ENCODE measurements at regions not wholly inside any gene's neighbourhood (a gene's known extent, or its start where the extent isn't known, plus 50 kb on each side); places are given as distances from the start of the nearest gene placed in this dataset.

DNA sequence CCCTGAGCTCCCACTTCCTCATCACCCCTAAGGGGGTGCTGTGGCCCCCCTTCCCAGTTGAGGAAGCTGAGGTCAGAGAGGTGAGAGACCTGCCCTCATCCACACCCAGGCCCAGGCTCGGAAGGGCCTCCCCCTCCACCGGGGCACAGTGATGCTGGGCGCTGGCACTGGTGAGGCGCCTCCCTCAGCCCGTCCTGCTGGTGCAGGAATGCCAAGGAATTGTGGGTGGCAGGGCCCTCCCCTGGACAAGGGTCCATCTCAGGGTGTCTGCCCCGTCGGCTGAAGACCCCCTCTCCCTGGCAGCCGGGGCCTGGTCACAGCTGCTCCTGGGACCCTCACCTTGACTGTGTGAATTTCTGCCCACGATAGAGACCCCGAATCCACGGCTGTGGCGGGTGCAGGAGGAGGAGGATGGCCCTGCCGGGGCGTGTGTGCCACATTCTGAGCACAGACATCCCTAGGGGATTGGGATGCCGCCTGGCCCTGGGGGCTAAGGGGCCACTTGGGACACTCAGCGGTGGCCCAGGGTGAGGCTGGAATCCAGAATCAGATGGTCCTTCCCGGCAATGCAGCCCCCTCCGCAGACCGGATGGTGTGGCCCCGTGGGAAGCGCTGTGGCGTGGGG, 70.2 kb upstream of the GATA5 start:
- Histone ChIP-seq H3K27ac (ENCODE audit: low read depth, low read length) (no peak overlapping the region), H4K20me1 (ENCODE audit: control insufficient read depth, insufficient read depth, low read depth, low read length) (no peaks in the 10 kb centered on the region; the same call in 1 of the 2 replicates), H3K9me2 (replicated peaks; ENCODE audit: control insufficient read depth, low read length) (no peaks in the 10 kb centered on the region), H3K27me3 (ENCODE audit: control insufficient read depth, low read length) (peaks cover 4% of the 10 kb centered on the region; the same call in 1 of the 2 replicates), H3K79me2 (ENCODE audit: control insufficient read depth, low read length) (no peaks in the 10 kb centered on the region), H3F3A (ENCODE audit: control insufficient read depth, insufficient read depth) (no peaks in the 10 kb centered on the region), H3K9me3 (ENCODE audit: control insufficient read depth, insufficient read depth, low read length) (no peaks in the 10 kb centered on the region), H3K4me2 (ENCODE audit: low read length) (no peak overlapping the region), H3K36me3 (ENCODE audit: control insufficient read depth, low read length) (no peaks in the 10 kb centered on the region), H3K4me1 (ENCODE audit: control insufficient read depth, low read length) (no peaks in the 10 kb centered on the region), H3K4me3 (ENCODE audit: low read length) (no peak overlapping the region)
- TF ChIP-seq EZH2phosphoT487 (IDR thresholded peaks at IDR 0.05; ENCODE audit: borderline replicate concordance, low read length): no peak
- TF ChIP-seq, protein P1, sequence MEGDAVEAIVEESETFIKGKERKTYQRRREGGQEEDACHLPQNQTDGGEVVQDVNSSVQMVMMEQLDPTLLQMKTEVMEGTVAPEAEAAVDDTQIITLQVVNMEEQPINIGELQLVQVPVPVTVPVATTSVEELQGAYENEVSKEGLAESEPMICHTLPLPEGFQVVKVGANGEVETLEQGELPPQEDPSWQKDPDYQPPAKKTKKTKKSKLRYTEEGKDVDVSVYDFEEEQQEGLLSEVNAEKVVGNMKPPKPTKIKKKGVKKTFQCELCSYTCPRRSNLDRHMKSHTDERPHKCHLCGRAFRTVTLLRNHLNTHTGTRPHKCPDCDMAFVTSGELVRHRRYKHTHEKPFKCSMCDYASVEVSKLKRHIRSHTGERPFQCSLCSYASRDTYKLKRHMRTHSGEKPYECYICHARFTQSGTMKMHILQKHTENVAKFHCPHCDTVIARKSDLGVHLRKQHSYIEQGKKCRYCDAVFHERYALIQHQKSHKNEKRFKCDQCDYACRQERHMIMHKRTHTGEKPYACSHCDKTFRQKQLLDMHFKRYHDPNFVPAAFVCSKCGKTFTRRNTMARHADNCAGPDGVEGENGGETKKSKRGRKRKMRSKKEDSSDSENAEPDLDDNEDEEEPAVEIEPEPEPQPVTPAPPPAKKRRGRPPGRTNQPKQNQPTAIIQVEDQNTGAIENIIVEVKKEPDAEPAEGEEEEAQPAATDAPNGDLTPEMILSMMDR (IDR thresholded peaks at IDR 0.05; ENCODE audit: low read depth, low read length, poor library complexity, severe bottlenecking): no peak

DNA sequence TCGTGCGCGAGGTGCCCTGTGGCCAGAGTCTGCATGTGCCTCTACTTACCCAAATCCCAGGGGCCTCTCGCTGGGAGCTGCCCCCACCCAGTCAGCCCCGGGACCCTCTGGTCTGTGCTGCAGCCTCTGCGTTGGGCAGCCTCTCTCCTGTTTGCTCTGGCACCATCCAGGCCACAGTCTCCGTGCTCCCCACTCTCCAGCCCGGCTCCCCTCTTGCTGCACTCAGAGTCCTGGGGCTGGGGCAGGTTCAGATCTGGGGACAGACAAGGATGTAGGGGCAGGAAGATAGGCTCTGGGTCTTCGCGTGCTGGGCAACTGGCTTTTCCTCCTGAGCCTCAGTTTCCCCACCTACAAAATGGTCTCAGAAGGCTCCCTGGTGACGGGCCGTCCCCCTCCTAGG, 70.8 kb upstream of the GATA5 start:
- H3K27ac ChIP-seq (ENCODE audit: low read depth, low read length): no peak overlapping the region
- H3K4me1 ChIP-seq (ENCODE audit: control insufficient read depth, low read length): no peaks in the 10 kb centered on the region
- H3K9me3 ChIP-seq (ENCODE audit: control insufficient read depth, insufficient read depth, low read length): no peaks in the 10 kb centered on the region
- H4K20me1 ChIP-seq (ENCODE audit: control insufficient read depth, insufficient read depth, low read depth, low read length): no peaks in the 10 kb centered on the region; the same call in 1 of the 2 replicates
- H3K27me3 ChIP-seq (ENCODE audit: control insufficient read depth, low read length): peaks cover 8% of the 10 kb centered on the region
- no peak overlapping the region for H3K4me3 ChIP-seq (ENCODE audit: low read length)
- H3K79me2 ChIP-seq (ENCODE audit: control insufficient read depth, low read length): no peaks in the 10 kb centered on the region
- no peak overlapping the region for H3K4me2 ChIP-seq (ENCODE audit: low read length)
- no peaks in the 10 kb centered on the region for H3F3A ChIP-seq (ENCODE audit: control insufficient read depth, insufficient read depth)
- TF ChIP-seq, protein P1 (IDR thresholded peaks at IDR 0.05; ENCODE audit: low read depth, low read length, poor library complexity, severe bottlenecking): no peak
- no peak for TF ChIP-seq EZH2phosphoT487 (IDR thresholded peaks at IDR 0.05; ENCODE audit: borderline replicate concordance, low read length)
- H3K36me3 ChIP-seq (ENCODE audit: control insufficient read depth, low read length): no peaks in the 10 kb centered on the region
- no peaks in the 10 kb centered on the region for H3K9me2 ChIP-seq (replicated peaks; ENCODE audit: control insufficient read depth, low read length)

DNA sequence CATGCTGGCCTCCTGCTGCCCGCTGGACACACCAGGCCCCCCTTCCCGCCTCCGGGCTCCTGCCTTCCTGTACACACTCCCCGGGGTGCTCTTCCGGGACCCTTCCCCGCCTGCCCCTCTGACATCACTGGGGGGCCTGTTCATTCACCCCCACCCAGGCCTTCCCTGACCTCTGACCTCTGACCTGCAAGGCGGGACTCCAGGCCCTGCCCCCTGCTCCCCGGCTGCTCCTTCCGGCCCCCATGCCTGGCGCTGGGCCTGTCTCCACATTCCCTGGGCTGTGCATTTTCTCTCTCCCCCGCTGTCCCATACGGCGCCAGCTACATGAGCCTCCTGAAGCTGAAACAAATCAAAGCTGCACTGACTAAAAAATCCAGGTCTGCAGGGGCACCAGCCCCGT, 71.6 kb upstream of the GATA5 start:
- Histone ChIP-seq H3K27me3 (ENCODE audit: control insufficient read depth, low read length) (peaks cover 13% of the 10 kb centered on the region), H3K4me1 (ENCODE audit: control insufficient read depth, low read length) (no peaks in the 10 kb centered on the region), H3K9me3 (ENCODE audit: control insufficient read depth, insufficient read depth, low read length) (no peaks in the 10 kb centered on the region), H3K36me3 (ENCODE audit: control insufficient read depth, low read length) (no peaks in the 10 kb centered on the region), H3K4me2 (ENCODE audit: low read length) (no peak overlapping the region), H3K27ac (ENCODE audit: low read depth, low read length) (no peak overlapping the region), H3K9me2 (replicated peaks; ENCODE audit: control insufficient read depth, low read length) (no peaks in the 10 kb centered on the region), H3K79me2 (ENCODE audit: control insufficient read depth, low read length) (no peaks in the 10 kb centered on the region), H4K20me1 (ENCODE audit: control insufficient read depth, insufficient read depth, low read depth, low read length) (no peaks in the 10 kb centered on the region; the same call in 1 of the 2 replicates), H3F3A (ENCODE audit: control insufficient read depth, insufficient read depth) (no peaks in the 10 kb centered on the region), H3K4me3 (ENCODE audit: low read length) (no peak overlapping the region)
- TF ChIP-seq, protein P1 (IDR thresholded peaks at IDR 0.05; ENCODE audit: low read depth, low read length, poor library complexity, severe bottlenecking): no peak
- TF ChIP-seq EZH2phosphoT487 (IDR thresholded peaks at IDR 0.05; ENCODE audit: borderline replicate concordance, low read length): no peak
